MCF 10A (cell line): ENCODE measurements at regions not wholly inside any gene's neighbourhood (a gene's known extent, or its start where the extent isn't known, plus 50 kb on each side); places are given as distances from the start of the nearest gene placed in this dataset.

Experiments used
- BruUV-seq: library from RNA; stranded (reverse); fragments of 400-500 nt; replicated peaks from 2 replicates; lab custom pipeline; 2021; lab: Mats Ljungman, UMichigan
- CTCF ChIA-PET: fragments of 300-600 bp; sonication (Branson Sonifier 250); formaldehyde crosslinking; extraction: SDS; loops from one replicate; lab custom pipeline; 2021; ENCODE audit warnings: antibody characterized with exemption, inconsistent platforms; lab: Yijun Ruan, JAX
- POLR2A ChIA-PET: fragments of 300-600, 350-650 bp; sonication (Branson Sonifier 250); formaldehyde crosslinking; extraction: SDS; loops from one replicate; lab custom pipeline; 2020; ENCODE audit warnings: antibody characterized with exemption, inconsistent platforms; lab: Yijun Ruan, JAX
- DNase-seq: peaks from one replicate; pipeline ENCODE4 v3.0.0-alpha.2; 2018; ENCODE audit not compliant: unreplicated experiment
- H3K27ac Mint-ChIP-seq: one replicate; pipeline ENCODE4 v1.8.0; 2022; ENCODE audit warnings: mild to moderate bottlenecking, low read depth, mixed read lengths; ENCODE audit not compliant: unreplicated experiment
- H3K27me3 Mint-ChIP-seq: one replicate; pipeline ENCODE4 v1.8.0; 2022; ENCODE audit warnings: mixed read lengths; ENCODE audit not compliant: insufficient read depth, unreplicated experiment
- H3K36me3 Mint-ChIP-seq: one replicate; pipeline ENCODE4 v1.8.0; 2022; ENCODE audit warnings: mild to moderate bottlenecking, moderate library complexity, mixed read lengths; ENCODE audit not compliant: insufficient read depth, unreplicated experiment
- H3K4me1 Mint-ChIP-seq: one replicate; pipeline ENCODE4 v1.8.0; 2022; ENCODE audit warnings: mixed read lengths; ENCODE audit not compliant: insufficient read depth, unreplicated experiment
- H3K4me3 Mint-ChIP-seq: one replicate; pipeline ENCODE4 v1.8.0; 2022; ENCODE audit warnings: mild to moderate bottlenecking, moderate library complexity, mixed read lengths; ENCODE audit not compliant: unreplicated experiment
- H3K9me3 Mint-ChIP-seq: one replicate; pipeline ENCODE4 v1.8.0; 2022; ENCODE audit warnings: mixed read lengths; ENCODE audit not compliant: unreplicated experiment
- intact Hi-C: fragments of 100-400 bp; cut with micrococcal nuclease; formaldehyde crosslinking; loops from 2 replicates; pipeline ENCODE4 v1.14.1; 2022
- TF ChIP-seq, protein P1 (sequence below): fragments of 200-600 bp; IDR thresholded peaks from one replicate; pipeline ENCODE4 v1.8.0; 2022; ENCODE audit warnings: antibody characterized with exemption, mild to moderate bottlenecking; ENCODE audit not compliant: unreplicated experiment

DNA sequence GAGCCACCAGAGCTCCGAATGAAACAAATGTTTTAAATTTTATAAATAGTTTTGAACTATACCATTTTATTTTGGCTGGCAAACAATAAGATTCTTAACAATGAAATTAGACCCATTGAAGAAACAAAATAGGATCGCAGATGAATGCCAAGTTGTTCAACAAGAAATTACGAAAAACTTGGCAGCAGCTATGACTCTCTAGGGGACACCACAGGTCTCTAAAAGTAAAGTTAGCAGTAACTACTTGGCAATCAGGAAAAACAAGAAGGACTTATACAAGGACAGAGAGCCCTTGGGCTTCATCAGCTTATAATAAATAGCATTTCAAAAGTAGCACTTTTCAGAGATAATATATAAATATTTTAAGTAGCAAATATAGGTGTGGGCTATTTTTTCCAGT lies 603.8 kb upstream of the PSMD7 start:
- Mint-ChIP-seq H3K36me3 (no peaks in the 10 kb centered on the region), H3K4me1 (no peaks in the 10 kb centered on the region), H3K9me3 (no peaks in the 10 kb centered on the region), H3K27ac (no peak overlapping the region), H3K4me3 (no peak overlapping the region), H3K27me3 (peaks cover 71% of the 10 kb centered on the region)
- TF ChIP-seq, protein P1, sequence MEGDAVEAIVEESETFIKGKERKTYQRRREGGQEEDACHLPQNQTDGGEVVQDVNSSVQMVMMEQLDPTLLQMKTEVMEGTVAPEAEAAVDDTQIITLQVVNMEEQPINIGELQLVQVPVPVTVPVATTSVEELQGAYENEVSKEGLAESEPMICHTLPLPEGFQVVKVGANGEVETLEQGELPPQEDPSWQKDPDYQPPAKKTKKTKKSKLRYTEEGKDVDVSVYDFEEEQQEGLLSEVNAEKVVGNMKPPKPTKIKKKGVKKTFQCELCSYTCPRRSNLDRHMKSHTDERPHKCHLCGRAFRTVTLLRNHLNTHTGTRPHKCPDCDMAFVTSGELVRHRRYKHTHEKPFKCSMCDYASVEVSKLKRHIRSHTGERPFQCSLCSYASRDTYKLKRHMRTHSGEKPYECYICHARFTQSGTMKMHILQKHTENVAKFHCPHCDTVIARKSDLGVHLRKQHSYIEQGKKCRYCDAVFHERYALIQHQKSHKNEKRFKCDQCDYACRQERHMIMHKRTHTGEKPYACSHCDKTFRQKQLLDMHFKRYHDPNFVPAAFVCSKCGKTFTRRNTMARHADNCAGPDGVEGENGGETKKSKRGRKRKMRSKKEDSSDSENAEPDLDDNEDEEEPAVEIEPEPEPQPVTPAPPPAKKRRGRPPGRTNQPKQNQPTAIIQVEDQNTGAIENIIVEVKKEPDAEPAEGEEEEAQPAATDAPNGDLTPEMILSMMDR: no peak
- ChIA-PET CTCF (interaction anchor here (0.6 to 1.3 kb wide), 2 partner anchors 21 to 646 kb away, joined by 3 to 4 read pairs; no protein-coding TSS in a partner anchor), POLR2A (no interaction called here)
- no TSS peak for BruUV-seq
- intact Hi-C loops: no loop called here
- DNase-seq: no peak

DNA sequence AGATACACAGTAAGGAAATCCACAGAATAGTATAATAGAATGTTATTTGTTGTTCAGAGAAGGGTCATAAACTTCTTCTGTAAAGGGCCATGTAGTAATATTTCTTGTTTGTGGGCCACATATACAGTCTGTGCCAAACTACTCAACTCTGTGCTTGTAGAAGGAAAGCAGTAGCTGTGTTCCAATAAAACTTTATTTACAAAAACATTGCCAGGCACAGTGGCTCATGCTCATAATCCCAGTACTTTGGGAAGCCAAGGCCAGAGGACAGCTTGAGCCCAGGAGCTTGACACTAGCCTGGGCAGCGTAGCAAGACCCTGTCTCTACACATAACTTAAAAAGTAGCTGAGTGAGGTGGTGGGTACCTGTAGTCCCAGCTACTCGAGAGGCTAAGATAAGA lies 612.8 kb upstream of the PSMD7 start:
- Mint-ChIP-seq H3K27me3 (peaks cover 76% of the 10 kb centered on the region), H3K36me3 (no peaks in the 10 kb centered on the region), H3K4me1 (no peaks in the 10 kb centered on the region), H3K4me3 (no peak overlapping the region), H3K9me3 (no peaks in the 10 kb centered on the region), H3K27ac (no peak overlapping the region)
- no TSS peak for BruUV-seq
- POLR2A ChIA-PET: no interaction called here
- no peak for DNase-seq
- CTCF ChIA-PET: interaction anchor here (0.7 kb wide), 1 partner anchor 13 kb away, joined by 3 read pairs; no protein-coding TSS in a partner anchor
- intact Hi-C loops: no loop called here
- TF ChIP-seq, protein P1: no peak

DNA sequence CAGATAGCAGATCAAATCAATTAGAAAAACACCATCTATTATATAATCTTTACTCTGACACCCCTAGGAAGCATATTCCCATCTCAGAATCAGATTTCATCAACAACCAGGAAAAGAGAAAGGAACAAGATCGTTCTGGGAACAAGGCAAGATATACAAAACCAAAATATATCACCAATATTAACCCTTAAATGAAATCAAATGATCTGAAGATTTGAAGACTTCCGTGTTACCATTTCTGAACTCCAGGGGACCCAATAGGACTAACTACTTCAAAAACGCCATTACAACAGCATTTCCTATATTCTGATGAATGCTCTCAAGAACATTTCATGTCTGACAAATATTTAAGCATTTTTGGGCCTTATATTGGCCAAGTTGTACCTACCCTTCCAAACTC lies 624.2 kb upstream of the ZFHX3 start:
- H3K27me3 Mint-ChIP-seq: peaks cover 97% of the 10 kb centered on the region
- H3K36me3 Mint-ChIP-seq: peaks cover 6% of the 10 kb centered on the region
- H3K4me1 Mint-ChIP-seq: no peaks in the 10 kb centered on the region
- ChIA-PET POLR2A (interaction anchor here (0.7 kb wide), 1 partner anchor 534 kb away, joined by 4 read pairs; no protein-coding TSS in a partner anchor), CTCF (interaction anchor here (0.9 kb wide), 1 partner anchor 61 kb away, joined by 6 read pairs; no protein-coding TSS in a partner anchor)
- BruUV-seq: no TSS peak
- TF ChIP-seq, protein P1: no peak
- no peak overlapping the region for H3K4me3 Mint-ChIP-seq
- DNase-seq: no peak
- intact Hi-C loops: no loop called here
- no peak overlapping the region for H3K27ac Mint-ChIP-seq
- H3K9me3 Mint-ChIP-seq: peaks cover 7% of the 10 kb centered on the region

DNA sequence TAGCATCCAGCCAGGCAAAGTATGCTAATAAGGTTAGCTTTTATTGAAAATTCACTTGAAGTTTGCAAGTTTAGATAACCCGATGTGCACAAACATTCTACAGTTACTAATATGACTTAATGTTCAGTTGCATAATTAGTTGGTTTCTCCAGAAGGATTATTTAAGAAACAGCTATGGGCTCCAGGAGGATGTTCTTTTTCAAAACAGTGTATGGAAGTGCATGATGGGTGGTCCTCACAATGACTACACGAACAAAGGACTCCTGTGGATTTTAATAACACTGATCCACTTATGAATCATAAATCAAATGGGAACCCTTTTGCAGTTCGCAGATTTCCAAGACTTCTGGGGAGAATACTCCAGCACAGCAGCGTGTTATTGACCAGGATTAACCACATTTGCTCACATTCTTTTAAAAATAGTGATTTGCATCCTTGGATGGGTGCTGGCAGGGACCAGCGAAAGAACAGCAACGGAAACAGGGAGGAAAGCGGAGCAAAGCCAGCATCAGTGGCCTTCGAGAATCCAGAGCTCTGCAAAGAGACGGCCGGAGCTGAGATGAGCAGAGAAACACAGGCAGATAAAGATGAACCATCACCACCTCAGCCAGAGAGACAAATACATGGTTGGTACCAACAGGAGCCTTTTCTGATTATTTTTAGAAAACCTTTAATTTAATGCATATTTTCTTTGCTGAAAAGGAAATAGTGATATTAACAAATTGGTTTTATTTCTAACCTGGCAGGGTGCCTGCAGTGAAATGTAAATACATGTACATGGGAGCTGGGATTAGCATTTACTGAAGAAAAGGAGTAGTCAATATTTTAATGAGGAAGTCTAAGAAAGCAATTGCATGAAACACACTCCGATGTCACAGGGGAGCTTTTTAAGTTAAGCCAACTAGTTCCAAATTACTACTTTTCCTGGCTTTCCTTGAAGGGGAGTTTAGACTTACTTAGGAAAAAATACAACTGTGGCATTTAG lies 623.2 kb upstream of the ZFHX3 start:
- Mint-ChIP-seq H3K4me3 (no peak overlapping the region), H3K27me3 (peaks cover 89% of the 10 kb centered on the region), H3K4me1 (no peaks in the 10 kb centered on the region), H3K36me3 (no peaks in the 10 kb centered on the region), H3K9me3 (no peaks in the 10 kb centered on the region), H3K27ac (no peak overlapping the region)
- intact Hi-C loops: no loop called here
- no TSS peak for BruUV-seq
- no peak for DNase-seq
- TF ChIP-seq, protein P1: no peak
- POLR2A ChIA-PET: interaction anchor here (0.7 kb wide), 2 partner anchors 535 to 1164 kb away, joined by 4 to 5 read pairs; no protein-coding TSS in a partner anchor
- CTCF ChIA-PET: interaction anchor here (0.8 to 1.0 kb wide), 4 partner anchors 13 to 175 kb away, joined by 3 to 6 read pairs (median 3); no protein-coding TSS in a partner anchor
